Psoas muscle (tissue), 7 donors: ENCODE measurements at regions not wholly inside any gene's neighbourhood (a gene's known extent, or its start where the extent isn't known, plus 50 kb on each side); places are given as distances from the start of the nearest gene placed in this dataset.

Experiments used
- ATAC-seq, 4 donors: fragments of 200-7000 bp; cut with Tn5 transposase; one replicate each; pipeline ENCODE4 v1.9.1; 2020; ENCODE audit warnings: moderate library complexity in 3 of 4, mild to moderate bottlenecking in 2 of 4
- DNase-seq, 2 donors: peaks; one replicate each; pipeline ENCODE4 v3.0.0-alpha.2; 2020
- H3K27ac ChIP-seq: fragments of 200-600 bp; one replicate; pipeline ENCODE4 v1.8.0; 2022
- H3K27me3 ChIP-seq, 3 donors: fragments of 200-600 bp in 1 of 3; one replicate each; pipeline versions ENCODE4 v1.6.1 to v1.8.0; 2013 to 2022; ENCODE audit warnings: low read length in 2 of 3, mild to moderate bottlenecking in 2 of 3, moderate library complexity in 1 of 3; ENCODE audit not compliant: insufficient read depth in 3 of 3
- H3K36me3 ChIP-seq, 2 donors: fragments of 200-600 bp in 1 of 2; one replicate each; pipeline versions ENCODE4 v1.6.1 to v1.8.0; 2013 to 2022; ENCODE audit warnings: low read depth in 1 of 2, mild to moderate bottlenecking in 1 of 2, moderate library complexity in 1 of 2; ENCODE audit not compliant: insufficient read depth in 1 of 2
- H3K4me1 ChIP-seq: fragments of 200-600 bp; one replicate; pipeline ENCODE4 v1.8.0; 2022
- H3K4me3 ChIP-seq: fragments of 200-600 bp; one replicate; pipeline ENCODE4 v1.8.0; 2022; ENCODE audit warnings: mild to moderate bottlenecking
- H3K9me3 ChIP-seq: fragments of 200-600 bp; one replicate; pipeline ENCODE4 v1.8.0; 2022
- CTCF ChIP-seq: fragments of 200-600 bp; IDR thresholded peaks from one replicate; pipeline ENCODE4 v1.8.0; 2022; ENCODE audit warnings: antibody characterized with exemption
- WGBS, 3 donors: extraction: QIAGEN DNeasy Blood & Tissue Kit; methylation state at CpG; one replicate each; pipeline versions ENCODE4 v1.1.6 to v1.1.7; 2013; 5-methylcytosine and 5-hydroxymethylcytosine counted together
- intact Hi-C, 2 donors: fragments of 100-400 bp; cut with DNase I; formaldehyde crosslinking; loops; one replicate each; pipeline versions ENCODE4 v1.11.0 to v1.14.2; 2022
- donor health status: healthy with polysubstance abuse.
- donor health status: DM: no; HTN: no; CAD: no; lungs with moderate emphysema.
- donor health status: Bipolar disorder and iron deficiency.
- donor health status: healthy.
- donor health status: DM: yes; HTN: yes; CAD: no.
- donor health status: DM: no; HTN: no; CAD: no.
- donor health status: DM: yes; HTN: yes; CAD: no.

- 44 to 58% (median 51%) methylated on average over 3 of the region's 3 CpGs for WGBS, 3 donors
- intact Hi-C loops, result no loop called here
- Histone ChIP-seq H3K4me1 (no peaks in the 10 kb centered on the region), H3K4me3 (no peak overlapping the region), H3K36me3 (no peaks in the 10 kb centered on the region), H3K9me3 (no peaks in the 10 kb centered on the region), H3K27me3 (no peaks in the 10 kb centered on the region), H3K27ac (no peak overlapping the region)
- DNase-seq (no peak), ATAC-seq (no peak)
- no peak for TF ChIP-seq CTCF
Observed at GRCh38 chr14:84343656-84344055, 1186.3 kb upstream of the FLRT2 start.

- Histone ChIP-seq H3K36me3 (no peaks in the 10 kb centered on the region), H3K4me3 (no peak overlapping the region), H3K4me1 (no peaks in the 10 kb centered on the region), H3K27me3 (no peaks in the 10 kb centered on the region), H3K27ac (no peak overlapping the region), H3K9me3 (peaks cover 10% of the 10 kb centered on the region)
- no peak for TF ChIP-seq CTCF
- ATAC-seq (no peak), DNase-seq (no peak)
- intact Hi-C loops, result no loop called here
Observed at GRCh38 chr14:84351646-84352045, 1178.3 kb upstream of the FLRT2 start.

GRCh38 chr14:84361476-84361875, 1168.5 kb upstream of the FLRT2 start:
- no peaks in the 10 kb centered on the region for H3K4me1 ChIP-seq
- intact Hi-C loops, result no loop called here
- no peak overlapping the region for H3K27ac ChIP-seq
- no peak overlapping the region for H3K4me3 ChIP-seq
- peaks cover 8% of the 10 kb centered on the region for H3K9me3 ChIP-seq
- no peak for DNase-seq
- 62 to 64% (median 63%) methylated on average over 2 of the region's 2 CpGs for WGBS, 3 donors
- peaks cover 0 to 3% (median 0%) of the 10 kb centered on the region in 3 donors for H3K27me3 ChIP-seq
- no peak for TF ChIP-seq CTCF
- no peak for ATAC-seq
- no peaks in the 10 kb centered on the region for H3K36me3 ChIP-seq

- Histone ChIP-seq H3K27me3 (no peaks in the 10 kb centered on the region), H3K36me3 (no peaks in the 10 kb centered on the region), H3K4me1 (no peaks in the 10 kb centered on the region), H3K4me3 (no peak overlapping the region), H3K27ac (no peak overlapping the region), H3K9me3 (no peaks in the 10 kb centered on the region)
- no peak for TF ChIP-seq CTCF
- intact Hi-C loops, result no loop called here
- DNase-seq (no peak), ATAC-seq (no peak)
Observed at GRCh38 chr14:84375235-84375634, 1154.7 kb upstream of the FLRT2 start.

- no peak for TF ChIP-seq CTCF
- WGBS, 3 donors, result 41 to 58% (median 48%) methylated on average over 3 of the region's 3 CpGs
- Histone ChIP-seq H3K9me3 (no peaks in the 10 kb centered on the region), H3K36me3 (no peaks in the 10 kb centered on the region), H3K27ac (no peak overlapping the region), H3K4me3 (no peak overlapping the region), H3K27me3 (no peaks in the 10 kb centered on the region), H3K4me1 (no peaks in the 10 kb centered on the region)
- ATAC-seq, result no peak
- DNase-seq, result no peak
- intact Hi-C loops, result no loop called here
Observed at GRCh38 chr14:84390010-84390409, 1139.9 kb upstream of the FLRT2 start.
